SKM-1 (cell line): ENCODE measurements at regions not wholly inside any gene's neighbourhood (a gene's known extent, or its start where the extent isn't known, plus 50 kb on each side); places are given as distances from the start of the nearest gene placed in this dataset.

ENCODE experiments used
- DNase-seq: peaks from one replicate; lab custom pipeline; 2025; ENCODE audit not compliant: unreplicated experiment; lab: John Stamatoyannopoulos, UW

DNA sequence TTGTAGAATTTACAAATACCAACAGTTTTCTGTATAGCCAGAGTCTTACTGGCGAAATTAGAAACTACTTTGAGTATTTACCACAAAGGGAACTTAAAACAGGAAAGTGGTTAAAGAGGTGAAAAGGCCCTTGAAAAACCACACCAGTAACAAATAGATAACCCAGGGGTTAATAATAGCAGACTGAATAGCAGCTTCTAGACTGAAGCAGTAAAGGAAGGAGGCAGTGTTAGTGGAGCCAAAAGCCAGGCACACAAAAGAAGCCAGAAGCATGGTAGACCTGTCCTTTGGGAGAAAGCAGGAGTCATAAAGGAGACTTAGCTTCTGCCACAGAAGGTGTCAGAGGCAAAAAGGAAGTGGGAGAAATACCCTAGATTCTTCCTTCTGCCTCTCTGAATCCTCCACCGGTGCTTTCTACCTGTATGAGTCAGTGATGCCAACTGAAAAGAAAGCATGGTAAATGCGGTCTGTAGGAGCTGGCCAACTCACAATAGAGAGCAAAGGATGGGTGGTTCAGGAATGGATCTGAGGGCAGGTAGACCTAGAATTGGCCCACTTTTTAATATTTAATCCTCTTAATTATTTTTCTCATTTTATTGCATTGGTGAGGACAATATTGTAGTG is 97.3 kb downstream of the ARL6IP6 start:
- no peak for DNase-seq

DNA sequence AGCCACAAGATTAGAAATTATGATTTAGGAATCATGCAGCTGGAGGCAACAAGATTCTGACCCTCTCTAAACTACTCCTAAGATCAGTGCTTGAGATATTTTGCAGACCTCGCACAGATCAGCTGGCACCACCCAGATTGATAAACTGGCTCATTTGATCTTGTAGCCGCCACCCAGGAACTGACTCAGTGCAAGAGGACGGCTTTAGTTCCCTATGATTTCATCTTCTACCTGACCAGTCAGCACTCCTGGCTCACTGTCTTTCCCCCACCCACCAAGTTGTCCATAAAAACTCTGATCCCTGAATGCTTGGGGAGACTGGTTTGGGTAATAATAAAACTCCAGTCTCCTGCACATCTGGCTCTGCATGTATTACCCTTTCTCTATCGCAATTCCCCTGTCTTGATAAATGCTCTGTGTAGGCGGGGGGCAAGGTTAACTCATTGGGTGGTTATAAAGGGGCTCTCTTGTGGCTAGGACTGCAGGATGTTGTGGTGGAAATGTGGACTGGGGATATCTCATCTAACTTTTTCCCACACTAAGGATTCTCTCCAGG is 96.1 kb downstream of the ARL6IP6 start:
- DNase-seq: no peak

DNA sequence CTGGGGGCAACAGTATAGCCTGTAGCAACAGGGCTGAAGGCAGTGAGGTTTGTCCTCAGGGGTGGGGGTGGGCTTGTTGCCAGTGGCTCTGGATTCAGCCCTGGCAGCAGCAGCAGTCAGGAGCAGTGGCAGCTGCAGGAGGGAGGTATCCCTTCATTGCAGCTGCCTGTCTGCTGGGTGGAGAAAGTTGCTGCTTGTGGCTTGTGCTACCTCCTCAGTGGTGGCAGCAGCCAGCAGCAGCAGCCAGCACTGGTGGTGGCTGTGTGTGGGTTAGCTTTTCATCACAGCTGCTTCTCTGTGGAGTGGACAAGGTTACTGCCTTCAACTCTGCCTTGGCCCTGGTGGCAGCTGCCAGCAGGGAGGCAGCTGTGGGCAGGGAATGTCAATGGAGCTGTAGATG is 94.9 kb downstream of the ARL6IP6 start:
- no peak for DNase-seq
